Motor neuron (in vitro differentiated cells): ENCODE measurements at regions not wholly inside any gene's neighbourhood (a gene's known extent, or its start where the extent isn't known, plus 50 kb on each side); places are given as distances from the start of the nearest gene placed in this dataset.

Experiments used
- ATAC-seq, 8 experiments: fragments of 200-7000 bp; cut with Tn5 transposase; replicated peaks in 6 of 8; 2 replicates each; pipeline ENCODE4 v1.8.0; 2021; ENCODE audit warnings: mild to moderate bottlenecking in 8 of 8, moderate library complexity in 8 of 8
- H3K27ac ChIP-seq, 2 donors: fragments of 250-450 bp; sonication (Bioruptor Pico); 2 replicates each; pipeline ENCODE4 v1.9.0; 2021; ENCODE audit warnings: antibody characterized with exemption in 2 of 2, mild to moderate bottlenecking in 2 of 2, moderate library complexity in 1 of 2
- H3K4me1 ChIP-seq, 2 donors: fragments of 250-450 bp; sonication (Bioruptor Pico); replicated peaks in 1 of 2; 2 replicates each; pipeline ENCODE4 v1.6.1; 2021; ENCODE audit warnings: antibody characterized with exemption in 2 of 2, mild to moderate bottlenecking in 2 of 2, moderate library complexity in 1 of 2
- H3K4me3 ChIP-seq, 5 donors: fragments of 250-450 bp; sonication (Bioruptor Pico); 2 replicates each; pipeline ENCODE4 v1.9.0; 2021; ENCODE audit warnings: antibody characterized with exemption in 5 of 5, mild to moderate bottlenecking in 5 of 5, moderate library complexity in 4 of 5
- WGBS, 10 experiments: fragments of 450-650 bp; shearing (Covaris generic); methylation state at CpG; one replicate each; pipeline ENCODE4 v1.0.0; 2022; 5-methylcytosine and 5-hydroxymethylcytosine counted together
- in situ Hi-C, 9 experiments: fragments of 400-800 bp; cut with MboI; loops; one replicate each; pipeline ENCODE4 v1.15.0; 2021; ENCODE audit warnings: low sequenced_read_pairs in 9 of 9, low pct_unique_long_range_greater_than_20kb in 2 of 9; ENCODE audit not compliant: unreplicated experiment in 9 of 9

DNA sequence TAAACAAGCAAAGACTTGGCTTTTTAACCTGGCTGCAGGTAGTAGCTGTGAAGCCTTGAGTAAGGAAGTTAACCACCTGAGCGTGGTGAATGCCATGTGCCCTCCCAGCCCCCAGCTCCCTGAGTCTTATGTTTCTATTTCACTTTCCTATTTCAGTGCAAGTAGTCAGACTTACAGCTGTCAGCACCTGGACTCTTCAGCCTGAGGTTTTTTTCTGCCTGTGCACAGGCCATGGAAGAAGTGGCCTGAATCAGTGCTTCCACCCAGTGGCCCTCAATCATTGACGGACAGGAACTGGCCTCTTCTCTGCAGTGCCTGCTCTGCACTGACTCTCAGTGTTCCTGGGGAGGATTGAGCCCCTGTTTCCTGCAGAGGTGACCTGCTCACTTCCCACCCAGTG is 796.4 kb downstream of the MED13L start:
- Histone ChIP-seq H3K27ac (no peak overlapping the region), H3K4me1 (peaks cover 5% of the 10 kb centered on the region in 2 donors), H3K4me3 (no peak overlapping the region)
- no peak for ATAC-seq
- in situ Hi-C loops = no loop called here
- 60 to 83% (median 68%) methylated on average over 1 to 2 of the region's 2 CpGs; no CpG with 5 or more reads in 5 of the 10 experiments for WGBS, 10 experiments

DNA sequence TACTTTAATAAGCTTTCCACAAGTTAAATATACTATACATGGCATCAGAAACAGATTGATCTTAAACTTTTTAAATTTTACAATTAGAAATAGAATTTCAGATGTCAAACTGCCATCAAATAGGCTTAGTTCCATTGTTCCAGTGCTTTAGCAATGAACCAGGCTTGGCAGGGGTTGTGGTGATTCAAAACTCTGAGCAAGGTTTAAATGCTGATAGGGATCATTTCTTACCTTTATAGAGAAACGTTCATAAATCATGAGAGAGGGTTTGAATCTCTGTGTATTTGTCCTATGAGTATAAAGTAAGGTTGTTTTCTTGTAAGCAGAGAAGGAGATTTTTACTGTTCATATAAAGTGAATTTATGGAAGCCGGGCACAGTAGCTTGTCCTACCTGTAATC is 794.5 kb upstream of the TBX3 start:
- no peak overlapping the region for H3K27ac ChIP-seq
- in situ Hi-C loops = no loop called here
- no peak overlapping the region for H3K4me3 ChIP-seq
- ATAC-seq = no peak
- WGBS, 10 experiments = 50 to 100% (median 70%) methylated on average over 1 to 2 of the region's 2 CpGs; no CpG with 5 or more reads in 2 of the 10 experiments
- no peaks in the 10 kb centered on the region for H3K4me1 ChIP-seq

GRCh38 chr12:115474539-115475353 is 790.8 kb upstream of the TBX3 start:
- 72 to 100% (median 89%) methylated on average over 2 to 11 of the region's 14 CpGs; no CpG with 5 or more reads in 1 of the 10 experiments for WGBS, 10 experiments
- no peaks in the 10 kb centered on the region for H3K4me1 ChIP-seq

GRCh38 chr12:115473257-115473956 is 789.4 kb upstream of the TBX3 start:
- in situ Hi-C loops = no loop called here
- H3K27ac ChIP-seq = no peak overlapping the region
- no peaks in the 10 kb centered on the region for H3K4me1 ChIP-seq
- no peak overlapping the region for H3K4me3 ChIP-seq
- 30 to 90% (median 84%) methylated on average over 2 to 6 of the region's 7 CpGs; no CpG with 5 or more reads in 3 of the 10 experiments for WGBS, 10 experiments
- ATAC-seq = no peak

More at GRCh38 chr12:115474539-115475353, 790.8 kb upstream of the TBX3 start:
- H3K4me3 ChIP-seq = no peak overlapping the region
- ATAC-seq = no peak
- no peak overlapping the region for H3K27ac ChIP-seq
- in situ Hi-C loops = no loop called here

GRCh38 chr12:115472852-115473251 is 788.9 kb upstream of the TBX3 start:
- no peak for ATAC-seq
- H3K4me3 ChIP-seq = no peak overlapping the region
- H3K27ac ChIP-seq = no peak overlapping the region
- H3K4me1 ChIP-seq = no peaks in the 10 kb centered on the region
- WGBS, 10 experiments = 48 to 95% (median 76%) methylated on average over 1 to 2 of the region's 4 CpGs; no CpG with 5 or more reads in 2 of the 10 experiments
- in situ Hi-C loops = no loop called here

DNA sequence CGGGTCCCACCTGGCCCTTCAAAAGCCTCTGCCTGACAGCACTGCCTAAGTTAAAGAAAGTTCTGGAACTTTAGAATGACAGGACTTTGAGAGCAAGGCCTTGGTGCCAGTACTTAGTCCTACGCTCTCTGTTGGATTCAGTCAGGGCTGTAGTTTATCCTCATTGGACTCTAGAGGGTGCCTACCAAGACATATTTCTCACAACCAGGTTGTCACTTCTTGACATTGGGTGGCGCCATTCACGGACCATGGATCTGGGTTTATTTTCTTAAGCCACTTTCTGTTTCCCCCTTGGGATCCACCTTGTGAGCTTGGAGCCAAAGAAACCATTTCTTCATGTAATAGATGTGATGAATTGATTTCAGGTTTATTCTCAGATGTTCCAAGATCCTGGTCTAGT is 787.0 kb upstream of the TBX3 start:
- no peak for ATAC-seq
- 50 to 100% (median 82%) methylated on average over 1 to 4 of the region's 4 CpGs; no CpG with 5 or more reads in 3 of the 10 experiments for WGBS, 10 experiments

DNA sequence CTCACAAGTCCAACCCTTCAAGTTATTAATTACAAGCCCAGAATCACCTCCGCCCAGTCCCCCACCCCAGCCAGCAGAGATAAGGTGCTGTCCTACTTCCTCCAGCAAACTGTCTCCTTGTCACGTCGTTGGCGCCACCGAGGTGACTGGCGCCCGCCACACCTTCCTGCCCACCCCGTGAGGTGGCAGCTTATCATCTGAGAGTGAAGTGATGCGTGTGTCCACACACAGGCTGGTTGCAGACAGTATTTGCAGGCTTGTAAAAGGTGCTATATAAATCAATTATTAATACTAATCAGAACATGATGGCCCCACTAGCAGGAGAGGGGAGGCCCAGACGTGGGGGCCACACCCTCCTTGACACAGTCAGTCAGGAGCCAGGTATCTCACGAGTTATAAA is 786.6 kb upstream of the TBX3 start:
- WGBS, 10 experiments = 67 to 100% (median 90%) methylated on average over 1 to 9 of the region's 11 CpGs; no CpG with 5 or more reads in 3 of the 10 experiments
- no peak for ATAC-seq
- Histone ChIP-seq H3K4me1 (no peaks in the 10 kb centered on the region), H3K27ac (no peak overlapping the region), H3K4me3 (no peak overlapping the region)
- in situ Hi-C loops = no loop called here

More for the DNA sequence above, 787.0 kb upstream of the TBX3 start:
- no peak overlapping the region for H3K27ac ChIP-seq
- in situ Hi-C loops = no loop called here
- H3K4me1 ChIP-seq = no peaks in the 10 kb centered on the region
- no peak overlapping the region for H3K4me3 ChIP-seq

- Histone ChIP-seq H3K27ac (no peak overlapping the region), H3K4me3 (no peak overlapping the region), H3K4me1 (no peaks in the 10 kb centered on the region)
- in situ Hi-C loops = no loop called here
- peak in 1 of 8 experiments; percentile 79 for ATAC-seq
- WGBS, 10 experiments = 60 to 100% (median 81%) methylated on average over 1 to 4 of the region's 4 CpGs; no CpG with 5 or more reads in 4 of the 10 experiments
These were observed 784.1 kb upstream of the TBX3 start for GRCh38 chr12:115468087-115468510.

GRCh38 chr12:115467531-115467930 is 783.6 kb upstream of the TBX3 start:
- Histone ChIP-seq H3K4me1 (no peaks in the 10 kb centered on the region), H3K27ac (no peak overlapping the region), H3K4me3 (no peak overlapping the region)
- ATAC-seq = no peak
- in situ Hi-C loops = no loop called here
- 56 to 100% (median 75%) methylated on average over 1 to 2 of the region's 2 CpGs; no CpG with 5 or more reads in 3 of the 10 experiments for WGBS, 10 experiments

DNA sequence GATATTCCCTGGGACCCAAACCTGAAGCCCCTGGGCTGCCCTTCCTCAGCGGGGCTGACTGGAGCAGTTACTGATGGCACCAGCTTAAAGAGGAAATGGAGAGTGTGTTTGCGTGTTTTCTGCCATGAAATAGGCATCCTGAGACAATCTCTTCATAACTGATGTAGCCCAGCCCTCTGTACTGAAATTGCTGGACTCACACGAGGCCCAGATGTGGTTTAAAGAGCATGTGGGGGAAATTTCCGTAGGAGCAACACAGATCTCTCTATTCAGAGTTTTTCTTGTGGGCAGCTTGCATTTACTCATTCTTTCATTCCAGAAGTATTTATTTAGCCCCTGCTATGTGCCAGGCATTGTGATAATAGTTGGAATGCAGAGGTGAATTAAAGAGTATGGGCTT is 782.1 kb upstream of the TBX3 start:
- Histone ChIP-seq H3K4me1 (no peaks in the 10 kb centered on the region), H3K4me3 (no peak overlapping the region), H3K27ac (no peak overlapping the region)
- WGBS, 10 experiments = 13 to 77% (median 66%) methylated on average over 2 to 4 of the region's 4 CpGs; no CpG with 5 or more reads in 4 of the 10 experiments
- ATAC-seq = no peak
- in situ Hi-C loops = no loop called here

DNA sequence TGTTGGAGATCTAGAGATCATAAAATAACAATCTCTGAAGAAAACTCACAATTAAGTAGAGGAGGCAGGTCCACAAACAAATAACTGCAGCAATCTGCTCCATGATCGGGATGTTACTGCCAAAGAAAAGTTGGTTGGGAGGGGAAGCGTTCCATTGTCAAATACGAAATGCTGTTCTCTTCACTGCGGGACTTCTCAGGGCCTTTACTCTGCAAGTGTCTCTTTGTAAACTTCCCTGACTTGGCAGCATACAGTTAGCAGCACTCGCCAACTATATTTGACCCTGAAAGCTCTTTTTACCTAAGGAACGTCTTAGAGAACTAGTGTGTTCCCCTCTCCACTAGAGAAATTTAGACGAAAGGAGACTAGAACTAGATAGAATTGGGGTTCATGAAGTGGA is 780.7 kb upstream of the TBX3 start:
- in situ Hi-C loops = no loop called here
- no peak for ATAC-seq
- H3K27ac ChIP-seq = no peak overlapping the region
- 20 to 92% (median 85%) methylated on average over 2 to 7 of the region's 7 CpGs for WGBS, 10 experiments
- H3K4me1 ChIP-seq = no peaks in the 10 kb centered on the region
- H3K4me3 ChIP-seq = no peak overlapping the region

DNA sequence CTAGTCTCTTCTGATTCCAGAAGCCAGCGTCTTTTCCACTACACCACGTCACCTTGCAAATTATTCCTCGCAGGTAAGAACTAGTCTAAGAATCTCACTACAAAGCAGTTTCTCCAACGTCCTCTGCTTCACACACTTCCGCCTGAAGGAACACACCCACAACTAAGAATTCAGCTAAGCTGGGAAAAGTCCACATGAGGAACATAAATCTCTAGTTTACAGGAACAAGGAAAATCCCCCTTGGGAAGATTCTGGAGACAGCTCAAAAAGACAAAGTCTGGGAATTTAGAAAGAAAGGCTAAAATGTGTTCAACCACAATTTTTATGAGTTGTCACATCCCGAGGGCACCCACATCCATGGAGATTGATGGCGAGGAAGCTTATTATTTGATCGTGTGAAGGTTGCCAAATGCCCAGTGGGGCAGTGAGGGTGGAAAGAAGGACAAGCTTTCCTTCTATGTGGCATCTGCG is 780.2 kb upstream of the TBX3 start:
- Histone ChIP-seq H3K27ac (no peak overlapping the region), H3K4me3 (no peak overlapping the region), H3K4me1 (no peaks in the 10 kb centered on the region)
- ATAC-seq = no peak
- in situ Hi-C loops = no loop called here
- 0 to 85% (median 44%) methylated on average over 1 to 9 of the region's 9 CpGs; no CpG with 5 or more reads in 1 of the 10 experiments for WGBS, 10 experiments

DNA sequence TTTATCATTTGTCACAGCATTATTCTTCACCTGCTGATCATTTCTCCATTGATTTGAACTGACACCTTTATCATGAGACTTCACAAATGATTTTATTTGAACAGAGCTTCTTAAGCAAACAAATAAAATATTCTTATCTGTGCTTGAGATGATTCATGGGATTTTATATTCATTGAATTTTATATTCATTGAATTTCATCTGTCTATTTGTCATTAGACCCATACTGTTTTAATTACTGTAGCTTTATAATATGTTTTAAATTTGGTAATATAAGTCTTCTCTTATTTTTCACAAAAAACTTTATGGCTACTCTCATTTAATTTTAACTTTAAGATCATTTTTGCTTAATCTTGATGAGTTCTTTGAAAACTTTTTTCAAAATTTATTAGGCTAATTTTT is 777.4 kb upstream of the TBX3 start:
- no peak for ATAC-seq
- in situ Hi-C loops = no loop called here
- no peak overlapping the region for H3K4me3 ChIP-seq
- H3K4me1 ChIP-seq = no peaks in the 10 kb centered on the region
- no peak overlapping the region for H3K27ac ChIP-seq
